Gastrocnemius medialis (tissue), 4 donors: ENCODE measurements at regions not wholly inside any gene's neighbourhood (a gene's known extent, or its start where the extent isn't known, plus 50 kb on each side); places are given as distances from the start of the nearest gene placed in this dataset.

Experiments
- POLR2A ChIP-seq, 2 donors: fragments of 450-650 bp; IDR thresholded peaks; one replicate each; pipeline ENCODE4 v1.6.1; 2017; ENCODE audit warnings: antibody characterized with exemption in 2 of 2, mild to moderate bottlenecking in 2 of 2, moderate library complexity in 2 of 2
- TF ChIP-seq, protein P1 (sequence below), 5 experiments: fragments of 450-650 bp in 3 of 5; fragments of 200-600 bp in 2 of 5; sonication (generic) in 2 of 5; IDR thresholded peaks in 4 of 5; conservative IDR thresholded peaks in 1 of 5; 1 replicate in 4 of 5; 2 replicates in 1 of 5; pipeline ENCODE4 v1.5.1; 2016 to 2019; ENCODE audit warnings: antibody characterized with exemption in 5 of 5, mild to moderate bottlenecking in 3 of 5, moderate library complexity in 3 of 5

DNA sequence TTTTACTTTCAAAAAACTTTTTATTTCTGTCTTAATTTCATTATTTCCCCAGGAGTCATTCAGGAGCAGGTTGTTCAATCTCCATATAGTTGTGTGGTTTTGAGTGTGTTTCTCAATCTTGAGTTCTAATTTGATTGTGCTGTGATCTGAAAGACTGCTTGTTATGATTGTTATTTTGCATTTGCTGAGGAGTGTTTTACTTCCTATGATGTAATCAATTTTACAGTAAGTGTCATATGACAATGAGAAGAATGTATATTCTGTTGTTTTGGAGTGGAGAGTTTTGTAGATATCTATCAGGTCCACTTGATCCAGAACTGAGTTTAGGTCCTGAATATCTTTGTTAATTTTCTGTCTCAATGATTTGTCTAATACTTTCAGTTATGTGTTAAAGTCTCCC is 706.9 kb upstream of the CTNND2 start:
- TF ChIP-seq POLR2A (IDR thresholded peaks at IDR 0.05): no peak
- TF ChIP-seq, protein P1, sequence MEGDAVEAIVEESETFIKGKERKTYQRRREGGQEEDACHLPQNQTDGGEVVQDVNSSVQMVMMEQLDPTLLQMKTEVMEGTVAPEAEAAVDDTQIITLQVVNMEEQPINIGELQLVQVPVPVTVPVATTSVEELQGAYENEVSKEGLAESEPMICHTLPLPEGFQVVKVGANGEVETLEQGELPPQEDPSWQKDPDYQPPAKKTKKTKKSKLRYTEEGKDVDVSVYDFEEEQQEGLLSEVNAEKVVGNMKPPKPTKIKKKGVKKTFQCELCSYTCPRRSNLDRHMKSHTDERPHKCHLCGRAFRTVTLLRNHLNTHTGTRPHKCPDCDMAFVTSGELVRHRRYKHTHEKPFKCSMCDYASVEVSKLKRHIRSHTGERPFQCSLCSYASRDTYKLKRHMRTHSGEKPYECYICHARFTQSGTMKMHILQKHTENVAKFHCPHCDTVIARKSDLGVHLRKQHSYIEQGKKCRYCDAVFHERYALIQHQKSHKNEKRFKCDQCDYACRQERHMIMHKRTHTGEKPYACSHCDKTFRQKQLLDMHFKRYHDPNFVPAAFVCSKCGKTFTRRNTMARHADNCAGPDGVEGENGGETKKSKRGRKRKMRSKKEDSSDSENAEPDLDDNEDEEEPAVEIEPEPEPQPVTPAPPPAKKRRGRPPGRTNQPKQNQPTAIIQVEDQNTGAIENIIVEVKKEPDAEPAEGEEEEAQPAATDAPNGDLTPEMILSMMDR (IDR thresholded peaks at IDR 0.05 in 4 of 5, conservative IDR thresholded peaks at IDR 0.05 in 1 of 5): no peak
